Sigmoid colon (tissue), 4 donors: ENCODE measurements at regions not wholly inside any gene's neighbourhood (a gene's known extent, or its start where the extent isn't known, plus 50 kb on each side); places are given as distances from the start of the nearest gene placed in this dataset.

Experiments used
- CTCF ChIP-seq, 4 experiments: fragments of 450-650 bp in 3 of 4; fragments of 200-600 bp in 1 of 4; IDR thresholded peaks; one replicate each; pipeline ENCODE4 v1.5.1; 2016 to 2019; ENCODE audit warnings: antibody characterized with exemption in 4 of 4, mild to moderate bottlenecking in 3 of 4, moderate library complexity in 2 of 4
- POLR2AphosphoS5 ChIP-seq, 4 donors: sonication (generic); formaldehyde crosslinking; IDR thresholded peaks; one replicate each; pipeline ENCODE4 v1.6.1; 2017; ENCODE audit warnings: antibody characterized with exemption in 4 of 4

GRCh38 chr18:60846396-60846795 lies 473.8 kb upstream of the MC4R start:
- TF ChIP-seq POLR2AphosphoS5 (IDR thresholded peaks at IDR 0.05): no peak
- TF ChIP-seq CTCF (IDR thresholded peaks at IDR 0.05): no peak
